ENCODE measurements at regions not wholly inside any gene's neighbourhood (a gene's known extent, or its start where the extent isn't known, plus 50 kb on each side); places are given as distances from the start of the nearest gene placed in this dataset.

- DNase-seq = no peak
Observed at GRCh38 chr7:42479816-42480633, 243.0 kb upstream of the GLI3 start.

- DNase-seq = no peak
Observed at GRCh38 chr7:42479452-42479815, 242.4 kb upstream of the GLI3 start.

- DNase-seq = no peak
Observed at GRCh38 chr7:42478717-42479116, 241.7 kb upstream of the GLI3 start.

- no peak for DNase-seq
Observed at GRCh38 chr7:42476255-42476654, 239.2 kb upstream of the GLI3 start.

GRCh38 chr7:42475082-42475481 lies 238.1 kb upstream of the GLI3 start:
- no peak for DNase-seq

- no peak for DNase-seq
Observed at GRCh38 chr7:42473099-42473498, 236.1 kb upstream of the GLI3 start.

GRCh38 chr7:42471573-42472174 lies 234.7 kb upstream of the GLI3 start:
- no peak for DNase-seq

- no peak for DNase-seq
Observed at GRCh38 chr7:42469341-42469740, 232.3 kb upstream of the GLI3 start.

- no peak for DNase-seq
Observed at GRCh38 chr7:42468471-42468870, 231.5 kb upstream of the GLI3 start.

- no peak for DNase-seq
Observed at GRCh38 chr7:42461537-42461936, 224.5 kb upstream of the GLI3 start.

- DNase-seq = no peak
Observed at GRCh38 chr7:42460933-42461332, 223.9 kb upstream of the GLI3 start.

GRCh38 chr7:42460148-42460547 lies 223.1 kb upstream of the GLI3 start:
- DNase-seq = no peak

GRCh38 chr7:42457663-42458062 lies 220.7 kb upstream of the GLI3 start:
- no peak for DNase-seq

- DNase-seq = no peak
Observed at GRCh38 chr7:42456756-42457276, 219.8 kb upstream of the GLI3 start.

- no peak for DNase-seq
Observed at GRCh38 chr7:42456267-42456666, 219.3 kb upstream of the GLI3 start.

GRCh38 chr7:42453931-42454361 lies 216.9 kb upstream of the GLI3 start:
- DNase-seq = no peak

GRCh38 chr7:42452356-42452755 lies 215.3 kb upstream of the GLI3 start:
- no peak for DNase-seq

- DNase-seq = no peak
Observed at GRCh38 chr7:42449431-42449830, 212.4 kb upstream of the GLI3 start.

- DNase-seq = no peak
Observed at GRCh38 chr7:42448901-42449300, 211.9 kb upstream of the GLI3 start.

- no peak for DNase-seq
Observed at GRCh38 chr7:42445691-42446090, 208.7 kb upstream of the GLI3 start.

GRCh38 chr7:42440951-42441350 lies 203.9 kb upstream of the GLI3 start:
- no peak for DNase-seq

GRCh38 chr7:42432644-42433043 lies 195.6 kb upstream of the GLI3 start:
- no peak for DNase-seq

GRCh38 chr7:42431873-42432272 lies 194.9 kb upstream of the GLI3 start:
- no peak for DNase-seq

- DNase-seq = no peak
Observed at GRCh38 chr7:42429339-42429738, 192.3 kb upstream of the GLI3 start.

- no peak for DNase-seq
Observed at GRCh38 chr7:42426163-42426562, 189.2 kb upstream of the GLI3 start.
